CD4-positive, alpha-beta T cell treated with Interleukin-1 beta for 1 hour (primary cell): ENCODE measurements at regions not wholly inside any gene's neighbourhood (a gene's known extent, or its start where the extent isn't known, plus 50 kb on each side); places are given as distances from the start of the nearest gene placed in this dataset.
A peak's percentile ranks its signal among the peaks of the same experiment; 100 is the strongest.
"Not testable (repeated sequence)": the region's sequence is repeated elsewhere in the genome, so short reads cannot be mapped to it uniquely, and the experiment has no call there.

Experiments used
- DNase-seq, 2 donors: peaks; one replicate each; pipeline ENCODE4 v3.0.0-alpha.2; 2020 to 2022

DNA sequence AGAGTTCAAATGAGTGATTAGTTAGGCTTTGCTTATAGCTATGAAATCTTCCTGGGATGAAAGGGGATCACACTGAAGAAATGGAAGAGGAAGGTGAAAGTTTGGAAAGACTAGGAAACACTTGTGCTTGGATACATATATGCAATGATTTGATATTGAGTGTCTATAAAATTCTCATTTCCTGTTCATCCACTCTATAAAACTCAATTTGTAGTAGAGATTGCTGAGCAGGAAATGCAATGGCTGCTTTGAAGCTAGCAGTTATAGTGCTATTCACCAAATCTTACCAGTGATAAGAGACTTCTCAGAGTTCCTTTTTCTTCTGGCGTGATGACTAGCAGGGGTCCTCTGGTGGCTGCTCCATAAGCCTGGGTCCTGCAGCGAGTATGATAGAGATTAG, 128.1 kb upstream of the HPF1 start:
- DNase-seq: no peak

DNA sequence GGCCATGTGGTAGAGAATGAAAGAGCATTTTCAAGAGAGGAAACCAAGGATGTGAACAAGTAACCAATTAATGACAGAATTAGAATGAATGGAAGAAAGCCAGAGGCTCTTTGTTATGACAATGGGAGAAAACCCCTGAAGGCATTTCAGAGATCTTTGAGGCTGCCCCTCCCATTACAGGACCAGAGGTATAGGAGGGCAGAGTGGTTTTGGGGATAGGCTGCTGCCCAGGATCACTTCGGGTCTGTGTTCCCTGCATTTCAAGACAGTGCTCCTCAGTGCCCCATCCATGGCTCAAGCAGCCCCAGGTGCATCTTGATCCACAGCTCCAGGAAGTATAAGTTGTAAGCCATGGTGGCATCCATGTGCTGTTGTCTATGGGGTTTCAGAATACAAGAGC, 124.0 kb upstream of the HPF1 start:
- no peak for DNase-seq

DNA sequence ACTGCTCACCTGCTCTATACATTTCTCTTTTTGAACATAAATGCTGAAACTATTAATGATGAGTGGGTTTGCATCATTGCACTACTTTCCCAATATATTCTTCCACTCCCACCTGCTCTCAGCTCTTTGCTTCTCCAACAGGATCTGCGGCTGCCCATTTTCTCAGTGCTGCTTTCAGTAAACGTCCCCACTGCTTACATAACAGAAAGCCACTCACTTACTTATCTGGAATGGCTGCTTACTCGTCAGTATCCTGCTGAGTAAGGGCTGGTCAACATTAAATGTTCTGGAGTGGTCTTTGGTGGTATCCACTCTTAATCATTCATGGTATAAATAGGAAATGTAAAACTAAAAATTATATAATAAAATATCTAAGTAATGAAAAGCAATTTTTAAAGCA, 112.8 kb upstream of the HPF1 start:
- DNase-seq: no peak

DNA sequence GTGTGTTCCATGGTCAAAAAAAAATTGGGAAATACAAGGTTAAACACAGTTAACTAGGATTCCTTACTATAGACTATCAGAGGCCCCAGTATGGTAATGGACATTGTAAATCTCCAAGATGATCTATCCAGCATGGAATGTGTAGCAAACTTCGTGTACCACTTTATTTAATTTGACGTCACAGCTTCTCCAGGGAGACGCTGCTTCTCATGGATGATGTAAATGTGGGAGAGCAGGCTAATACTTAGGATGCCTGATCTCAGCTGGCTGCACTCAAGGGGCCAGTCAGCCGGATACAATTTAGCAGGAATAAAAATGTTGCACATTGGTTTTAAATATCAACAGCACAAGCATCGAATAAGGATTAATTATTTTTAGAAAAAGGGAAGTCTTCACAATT, 111.7 kb upstream of the HPF1 start:
- no peak for DNase-seq

DNA sequence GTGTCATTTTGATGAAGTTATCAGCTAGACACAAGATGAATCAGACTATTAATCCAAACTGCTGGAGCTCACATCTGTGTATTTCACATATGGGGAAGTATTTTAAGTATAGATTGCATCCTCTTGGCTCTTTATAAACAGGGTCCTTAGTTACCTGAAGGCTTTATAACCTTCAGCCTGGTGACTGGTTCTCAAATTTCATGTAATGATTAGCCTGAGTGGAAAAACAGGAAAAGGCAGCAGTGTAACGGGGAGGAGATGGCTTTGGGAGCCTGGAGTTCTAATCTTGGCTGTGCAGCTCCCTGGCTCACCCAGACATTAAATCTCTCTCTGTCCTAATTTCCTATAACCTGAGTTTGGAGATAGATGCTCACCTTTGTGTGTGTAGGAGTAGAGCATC, 103.8 kb upstream of the HPF1 start:
- DNase-seq: no peak

DNA sequence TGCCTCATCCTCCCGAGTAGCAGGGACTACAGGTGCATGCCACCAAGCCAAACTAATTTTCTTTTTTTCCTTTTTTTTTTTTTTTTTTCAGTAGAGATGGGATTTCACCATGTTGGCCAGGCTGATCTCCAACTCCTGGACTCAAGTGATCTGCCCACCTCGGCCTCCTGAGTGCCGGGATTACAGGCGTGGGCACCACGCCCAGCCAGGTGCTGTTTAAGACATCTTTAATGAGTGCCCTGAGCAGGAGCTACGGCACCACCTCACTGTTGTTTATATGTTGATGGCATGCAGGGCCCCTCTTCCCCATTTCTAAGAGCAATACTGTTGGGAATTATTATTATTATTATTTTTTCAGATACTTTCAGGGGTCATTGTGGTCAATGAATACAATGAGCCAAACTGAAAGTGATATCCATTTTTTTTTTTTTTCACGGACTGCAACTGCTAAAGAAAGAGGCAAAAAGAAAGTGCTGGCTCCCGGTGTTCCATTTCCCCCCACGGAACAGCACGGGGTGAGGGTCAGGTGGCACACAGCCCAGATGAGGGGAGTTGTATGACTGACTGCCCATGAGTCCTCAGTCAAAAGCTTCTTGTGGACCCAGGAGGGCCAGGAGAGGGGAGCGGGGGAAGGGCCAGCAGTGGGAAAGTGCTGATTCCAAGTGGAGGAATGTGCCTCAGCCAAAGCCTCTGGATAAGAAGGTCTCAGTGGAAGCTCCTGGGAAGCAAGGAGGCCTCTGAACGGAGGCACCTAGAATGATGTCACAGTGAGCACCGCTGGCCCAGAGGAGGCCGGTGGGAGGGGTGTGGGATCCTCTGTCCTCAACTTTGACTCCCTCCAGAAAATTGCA, 101.8 kb upstream of the HPF1 start:
- no peak for DNase-seq

DNA sequence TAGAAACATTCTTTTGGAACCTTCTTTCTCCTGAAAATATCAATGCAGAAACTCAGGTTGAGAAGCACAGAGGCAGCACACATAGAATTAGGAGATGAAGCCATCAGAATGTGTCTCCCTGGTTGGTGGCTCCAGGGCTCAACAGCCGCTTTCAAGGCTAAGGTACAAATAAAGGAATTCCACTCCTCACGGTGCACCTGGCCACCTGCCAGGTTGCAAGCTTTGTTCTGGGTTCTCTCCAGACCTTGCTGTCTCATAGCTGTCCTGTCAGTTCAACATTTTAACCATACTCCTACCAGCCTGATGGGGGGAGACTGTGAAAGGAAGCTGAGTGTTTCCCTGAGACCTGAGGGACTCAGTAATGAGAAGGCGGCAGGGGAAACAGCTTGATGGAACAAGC, 96.3 kb upstream of the HPF1 start:
- DNase-seq: no peak

DNA sequence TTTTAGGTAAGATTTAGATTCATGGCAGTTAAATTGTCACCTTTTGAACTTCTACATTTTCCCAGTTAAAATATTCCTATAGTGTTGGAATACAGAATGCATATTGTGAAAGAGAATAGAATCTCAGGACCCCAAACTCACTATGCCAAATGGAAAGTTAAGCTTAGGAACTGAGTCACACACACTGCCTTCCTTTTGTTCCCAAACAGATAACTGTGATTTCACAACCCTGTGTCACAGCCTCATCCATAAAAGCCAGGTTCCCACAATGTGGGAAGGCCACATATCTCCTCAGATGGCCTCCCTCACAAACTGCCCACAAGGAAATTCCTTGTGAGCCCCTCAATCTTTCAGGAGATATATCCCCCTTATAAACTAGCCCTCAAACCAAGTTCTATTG, 94.7 kb upstream of the HPF1 start:
- no peak for DNase-seq

DNA sequence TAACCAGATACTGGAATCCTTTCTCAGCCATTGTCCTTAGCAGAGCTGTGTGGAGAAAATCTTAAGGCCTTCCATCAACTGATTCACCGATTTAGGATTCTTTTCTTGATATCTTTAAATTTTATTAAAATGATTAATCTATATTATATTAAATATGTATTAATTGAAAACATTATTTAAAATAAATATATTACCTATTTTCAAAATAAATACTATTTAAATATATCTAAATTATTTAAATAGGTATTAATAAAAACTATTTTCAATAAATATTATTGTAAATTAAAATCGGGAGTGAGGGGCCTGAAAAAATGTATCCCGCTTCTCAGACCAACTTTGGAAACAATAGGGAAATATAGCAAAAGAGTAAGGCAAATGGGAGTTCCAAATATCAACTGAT, 94.0 kb upstream of the HPF1 start:
- DNase-seq: no peak

DNA sequence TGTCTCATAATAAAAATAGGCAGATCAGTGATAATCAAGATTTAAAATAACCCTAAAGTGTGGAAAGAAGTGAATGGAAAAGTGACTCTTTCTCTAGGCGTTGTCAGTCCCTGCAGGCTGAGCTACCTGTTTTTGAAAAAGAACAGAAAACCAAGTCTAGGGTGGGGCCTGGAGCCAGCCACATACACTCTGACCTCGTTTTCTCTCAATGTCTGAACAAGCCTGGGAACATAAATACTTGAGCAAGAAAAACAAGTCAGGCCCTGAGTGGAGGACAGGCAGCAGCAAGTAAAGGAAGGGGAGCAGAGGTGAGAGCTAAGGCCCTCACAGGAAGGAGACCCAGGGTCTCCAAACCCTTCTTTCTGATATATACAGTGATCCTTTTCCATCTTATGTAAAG, 91.7 kb upstream of the HPF1 start:
- no peak for DNase-seq

DNA sequence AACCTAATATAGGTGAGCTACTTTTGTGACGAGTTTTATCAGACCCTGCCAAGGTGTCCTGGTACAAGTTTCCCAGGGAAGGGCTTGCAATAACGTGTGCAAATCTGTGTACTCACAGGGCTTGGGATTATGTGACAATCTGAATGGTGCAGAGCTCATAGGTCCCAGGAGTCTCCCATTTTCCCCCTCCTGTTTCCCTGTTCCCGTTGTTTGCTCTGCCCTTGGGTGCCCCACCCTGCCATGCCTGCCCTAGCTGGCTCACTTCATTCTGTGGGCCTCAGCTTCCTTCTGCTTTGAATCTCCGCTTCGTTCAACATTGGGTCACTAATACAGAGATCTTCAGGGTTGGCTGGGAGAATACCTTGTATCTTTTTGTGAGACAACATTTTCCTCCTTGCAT, 90.3 kb upstream of the HPF1 start:
- DNase-seq: no peak

DNA sequence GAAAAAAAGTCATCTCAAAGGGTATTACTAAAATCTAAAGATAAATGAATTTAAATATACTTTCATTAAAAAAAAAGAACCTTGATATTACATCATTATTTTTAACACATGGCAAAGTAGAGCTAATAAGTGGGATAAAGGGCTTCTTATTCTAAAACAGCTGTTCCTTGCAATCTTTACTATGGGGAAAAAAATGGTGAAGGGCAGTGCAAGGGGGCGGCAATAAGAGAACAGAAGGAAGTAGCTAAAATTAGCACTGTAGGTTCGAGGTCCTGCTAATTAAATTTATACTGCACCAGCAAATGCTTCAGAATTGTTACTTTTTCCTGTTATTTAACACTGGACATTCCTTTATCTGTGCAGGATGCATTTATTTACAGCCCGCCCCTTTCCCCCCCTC, 89.4 kb upstream of the HPF1 start:
- no peak for DNase-seq

DNA sequence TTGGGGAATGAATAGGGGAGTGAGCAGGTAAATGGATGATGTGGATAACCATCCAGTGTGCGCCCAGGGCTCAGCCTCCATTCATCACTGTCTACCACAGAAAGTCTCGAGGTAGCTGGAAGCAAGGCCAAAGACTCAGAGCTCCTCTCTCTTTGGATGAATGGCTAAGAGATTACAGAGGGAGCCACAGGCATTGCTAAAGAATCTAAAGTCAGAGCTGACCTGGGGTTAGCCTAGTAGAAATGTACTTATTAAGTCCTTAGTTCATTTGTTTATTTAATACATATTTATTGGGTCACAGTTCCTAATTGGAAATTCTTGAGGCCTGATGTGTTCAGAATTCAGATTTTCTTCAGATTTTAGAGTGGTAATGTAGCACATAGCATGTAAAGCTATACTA, 88.7 kb upstream of the HPF1 start:
- no peak for DNase-seq

DNA sequence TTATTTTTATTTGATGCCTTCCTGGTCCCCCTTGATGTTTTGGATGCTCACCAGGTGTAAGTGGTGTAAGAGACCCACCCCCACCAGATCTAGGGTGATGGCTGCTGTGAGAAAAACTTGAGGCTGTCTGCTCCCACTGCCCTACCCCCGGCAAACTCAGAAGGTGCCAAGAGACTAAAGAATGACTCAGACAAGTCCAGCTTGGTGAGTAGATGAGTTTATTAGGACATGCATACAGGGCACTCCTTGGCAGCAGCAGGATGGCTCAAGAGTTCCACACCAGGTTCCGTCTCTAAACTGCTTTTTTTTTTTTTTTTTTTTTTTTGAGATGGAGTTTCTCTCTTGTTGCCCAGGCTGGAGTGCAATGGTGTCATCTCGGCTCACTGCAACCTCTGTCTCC, 84.0 kb upstream of the HPF1 start:
- DNase-seq: no peak

DNA sequence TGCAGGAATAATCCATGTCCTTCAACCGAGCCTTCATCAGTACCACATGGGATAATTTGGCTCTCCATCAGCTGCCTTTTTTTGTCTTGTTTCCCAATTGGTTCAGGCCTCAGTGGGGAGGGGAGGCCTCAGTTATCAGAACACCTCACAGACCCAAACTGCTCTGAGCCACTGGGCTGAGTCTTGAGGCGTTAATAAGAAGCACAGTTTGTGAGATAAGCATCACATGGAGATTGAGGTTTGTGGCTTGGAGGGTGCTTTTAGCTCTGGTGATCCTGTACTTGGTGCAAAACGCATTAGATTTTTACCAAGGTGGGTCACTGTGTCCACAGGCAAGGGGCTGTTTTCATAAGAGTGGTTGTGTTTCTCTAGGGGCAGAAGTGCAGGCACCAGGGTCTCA, 82.8 kb upstream of the HPF1 start:
- DNase-seq: no peak

DNA sequence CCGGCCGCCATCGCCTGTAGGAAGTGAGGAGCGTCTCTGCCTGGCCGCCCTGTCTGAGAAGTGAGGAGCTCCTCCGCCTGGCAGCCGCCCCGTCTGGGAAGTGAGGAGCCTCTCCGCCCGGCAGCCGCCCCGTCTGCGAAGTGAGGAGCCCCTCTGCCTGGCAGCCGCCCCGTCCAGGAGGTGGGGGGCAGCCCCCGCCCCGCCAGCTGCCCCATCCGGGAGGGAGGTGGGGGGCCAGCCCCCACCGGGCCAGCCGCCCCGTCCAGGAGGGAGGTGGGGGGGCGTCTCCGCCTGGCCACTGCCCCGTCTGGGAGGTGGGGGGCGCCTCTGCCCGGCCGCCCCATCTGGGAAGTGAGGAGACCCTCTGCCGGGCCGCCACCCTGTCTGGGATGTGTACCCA, 70.6 kb upstream of the HPF1 start:
- DNase-seq: not testable (repeated sequence)

DNA sequence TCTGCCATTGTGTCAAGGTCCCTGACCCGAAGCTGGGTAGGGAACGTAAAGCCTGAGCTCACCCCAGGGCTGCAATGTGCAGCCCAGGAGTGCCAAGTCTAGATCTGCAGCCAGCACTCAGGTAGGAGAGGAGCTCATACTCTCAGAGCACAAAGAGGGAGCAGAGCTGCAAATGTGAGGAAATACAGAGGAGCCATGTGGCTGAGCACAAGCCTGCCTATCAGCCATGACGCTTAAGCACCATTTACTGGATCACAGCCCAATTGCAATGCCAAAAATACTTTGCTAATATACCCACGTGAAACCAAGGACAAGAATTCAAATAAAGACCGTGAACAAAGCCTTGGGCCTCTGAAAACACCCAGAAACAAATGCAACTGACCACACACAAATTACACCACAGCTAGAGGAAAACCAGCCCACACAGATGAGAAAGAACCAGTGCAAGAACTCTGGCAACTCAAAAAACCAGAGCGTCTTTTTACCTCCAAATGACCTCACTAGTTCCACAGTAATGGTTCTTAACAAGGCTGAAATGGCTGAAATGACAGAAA, 69.0 kb upstream of the HPF1 start:
- no peak for DNase-seq

DNA sequence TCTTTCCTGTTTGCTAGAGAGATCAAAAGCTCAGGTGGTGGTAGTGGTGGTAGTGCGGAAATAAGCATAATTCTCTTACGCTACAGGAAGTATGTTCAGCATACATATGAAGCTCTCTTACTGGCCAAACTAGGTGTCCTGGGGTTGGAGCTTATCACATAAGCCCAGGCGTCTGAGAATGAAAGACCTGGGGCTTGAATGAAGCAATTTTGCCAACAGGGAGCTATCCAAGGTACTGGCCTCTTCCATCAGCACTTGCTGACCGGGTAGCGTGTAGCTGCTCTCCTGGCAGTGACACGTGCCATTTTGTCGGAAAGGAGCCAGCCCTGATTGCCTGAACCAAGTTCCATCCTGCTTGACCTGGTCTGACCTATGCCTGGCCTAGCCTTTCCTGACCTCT, 65.9 kb upstream of the HPF1 start:
- peak; percentile 2 to 14 for DNase-seq

DNA sequence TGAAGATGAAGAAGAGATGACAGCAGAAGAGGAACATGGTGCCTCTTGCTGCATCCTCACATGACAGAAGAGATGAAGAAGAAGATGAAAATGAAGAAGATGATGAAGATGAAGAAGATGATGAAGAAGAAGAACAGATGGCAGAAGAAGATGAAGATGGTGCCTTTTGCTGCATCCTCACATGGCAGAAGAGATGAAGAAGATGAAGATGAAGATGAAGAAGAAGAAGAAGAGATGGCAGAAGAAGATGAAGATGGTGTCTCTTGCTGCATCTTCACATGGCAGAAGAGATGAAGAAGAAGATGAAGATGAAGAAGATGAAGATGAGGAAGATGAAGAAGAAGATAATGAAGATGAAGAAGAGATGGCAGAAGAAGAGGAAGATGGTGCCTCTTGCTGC, 63.7 kb upstream of the HPF1 start:
- no peak for DNase-seq

DNA sequence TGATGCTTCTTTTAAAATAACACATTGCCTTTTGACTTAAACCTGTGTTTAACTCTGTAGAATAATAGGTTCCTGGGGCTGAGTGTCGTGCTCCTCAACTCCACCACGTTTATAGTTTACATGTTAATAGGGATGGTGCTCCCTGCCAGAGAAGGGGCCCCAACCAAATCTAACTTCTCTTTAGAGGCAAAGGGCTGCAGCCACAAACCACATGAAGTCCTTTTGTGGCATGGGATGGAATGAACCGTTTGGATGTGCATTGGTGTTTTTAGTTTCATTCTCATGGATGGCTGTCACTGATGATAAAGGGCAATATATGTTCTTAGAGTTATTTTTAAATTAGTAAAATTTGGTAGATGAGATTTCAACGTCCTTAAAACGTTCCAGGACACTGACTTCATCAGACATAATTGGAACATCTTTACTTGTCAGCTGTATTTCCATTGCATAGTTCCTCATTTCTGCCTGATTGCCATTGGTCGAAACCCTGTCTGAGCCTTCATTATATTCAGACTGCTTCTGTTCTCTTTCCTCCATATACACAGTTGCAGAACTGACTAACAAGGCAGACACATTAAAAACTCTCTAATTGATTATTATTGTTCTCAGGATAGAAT, 60.4 kb upstream of the HPF1 start:
- DNase-seq: no peak

DNA sequence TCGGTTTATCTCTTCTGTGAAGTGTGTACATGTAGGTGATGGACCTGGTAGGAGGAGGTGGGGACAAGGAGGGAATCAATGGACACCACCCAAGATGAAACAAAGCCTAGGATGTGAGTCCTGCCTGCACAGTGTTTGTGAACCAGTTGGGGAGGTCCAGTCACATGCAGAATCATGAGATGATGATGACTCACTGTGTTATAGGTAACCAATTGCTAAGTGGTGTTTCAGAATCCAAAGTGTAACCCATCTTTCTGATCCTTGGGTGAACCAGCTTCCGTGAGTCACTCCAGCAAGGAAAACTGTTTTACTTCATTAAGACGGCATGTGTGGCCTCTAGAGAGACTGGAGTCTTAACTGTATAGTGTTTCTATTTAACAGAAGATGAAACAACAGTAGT, 57.9 kb upstream of the HPF1 start:
- no peak for DNase-seq

DNA sequence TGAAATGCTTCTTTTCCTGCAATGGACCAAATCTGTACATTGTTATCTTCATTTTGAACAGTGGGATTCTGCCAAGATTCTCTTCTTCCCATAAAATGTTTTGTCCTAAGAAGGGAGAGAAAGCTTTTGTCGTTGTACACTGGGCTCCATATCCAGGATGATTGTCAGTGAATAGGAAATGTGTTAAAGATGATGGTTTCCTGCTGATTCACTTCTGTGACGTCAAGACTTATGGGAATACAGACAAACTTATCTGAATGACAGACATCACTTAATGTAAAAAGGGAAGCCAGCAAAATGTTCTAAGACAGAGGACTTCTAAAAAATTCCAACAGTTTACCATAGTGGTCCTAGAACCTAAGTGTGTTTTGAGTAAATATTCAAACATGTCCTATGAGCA, 53.7 kb upstream of the HPF1 start:
- no peak for DNase-seq

DNA sequence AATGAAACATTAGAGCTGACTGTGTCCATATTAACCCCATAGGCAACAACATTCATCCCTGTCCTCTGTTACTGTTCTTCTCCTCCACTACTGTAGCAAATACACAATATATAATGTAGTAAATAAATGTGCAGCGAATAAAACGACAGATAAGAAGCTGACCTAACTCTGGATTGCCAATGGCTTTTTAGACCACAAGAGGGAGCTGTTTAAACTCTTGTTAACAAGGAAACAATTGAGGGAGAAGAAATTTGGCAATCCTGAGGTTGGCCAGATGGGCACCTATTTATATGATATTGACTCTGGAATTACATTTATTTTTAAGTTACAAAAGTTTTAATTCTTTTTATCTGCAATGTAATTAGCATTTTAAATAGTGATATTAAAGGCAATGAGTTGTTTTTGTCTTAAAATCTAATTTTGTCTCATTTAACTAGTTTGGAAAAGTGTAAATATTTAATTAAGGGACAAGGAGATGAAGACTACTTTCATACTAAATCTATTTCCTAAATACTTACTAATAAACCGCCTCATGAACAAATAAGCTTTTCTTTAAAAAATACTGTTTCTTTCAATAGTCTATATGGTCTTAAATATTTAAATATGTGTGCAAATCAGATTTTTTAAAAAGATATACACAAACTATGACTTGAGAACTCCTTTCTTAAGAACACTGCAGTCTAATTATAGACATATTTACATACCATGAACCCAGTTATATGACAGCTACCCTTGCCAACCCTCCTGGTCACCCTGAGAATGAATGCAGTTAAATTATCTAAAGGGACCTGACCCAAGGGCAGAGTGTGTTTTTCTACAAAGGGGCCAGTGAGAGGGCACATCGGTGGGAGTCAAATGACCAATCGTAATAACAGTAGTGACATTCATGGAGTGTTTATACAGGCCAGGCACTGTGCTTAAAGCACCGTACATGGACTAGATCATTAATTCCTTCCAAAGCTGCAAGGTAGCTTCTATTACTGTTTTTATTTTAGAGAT, 52.9 kb upstream of the HPF1 start:
- DNase-seq: peak in 1 of 2 donors; percentile 62
